ENCODE measurements at regions not wholly inside any gene's neighbourhood (a gene's known extent, or its start where the extent isn't known, plus 50 kb on each side); places are given as distances from the start of the nearest gene placed in this dataset.
"Not testable (repeated sequence)": the region's sequence is repeated elsewhere in the genome, so short reads cannot be mapped to it uniquely, and the experiment has no call there.

DNA sequence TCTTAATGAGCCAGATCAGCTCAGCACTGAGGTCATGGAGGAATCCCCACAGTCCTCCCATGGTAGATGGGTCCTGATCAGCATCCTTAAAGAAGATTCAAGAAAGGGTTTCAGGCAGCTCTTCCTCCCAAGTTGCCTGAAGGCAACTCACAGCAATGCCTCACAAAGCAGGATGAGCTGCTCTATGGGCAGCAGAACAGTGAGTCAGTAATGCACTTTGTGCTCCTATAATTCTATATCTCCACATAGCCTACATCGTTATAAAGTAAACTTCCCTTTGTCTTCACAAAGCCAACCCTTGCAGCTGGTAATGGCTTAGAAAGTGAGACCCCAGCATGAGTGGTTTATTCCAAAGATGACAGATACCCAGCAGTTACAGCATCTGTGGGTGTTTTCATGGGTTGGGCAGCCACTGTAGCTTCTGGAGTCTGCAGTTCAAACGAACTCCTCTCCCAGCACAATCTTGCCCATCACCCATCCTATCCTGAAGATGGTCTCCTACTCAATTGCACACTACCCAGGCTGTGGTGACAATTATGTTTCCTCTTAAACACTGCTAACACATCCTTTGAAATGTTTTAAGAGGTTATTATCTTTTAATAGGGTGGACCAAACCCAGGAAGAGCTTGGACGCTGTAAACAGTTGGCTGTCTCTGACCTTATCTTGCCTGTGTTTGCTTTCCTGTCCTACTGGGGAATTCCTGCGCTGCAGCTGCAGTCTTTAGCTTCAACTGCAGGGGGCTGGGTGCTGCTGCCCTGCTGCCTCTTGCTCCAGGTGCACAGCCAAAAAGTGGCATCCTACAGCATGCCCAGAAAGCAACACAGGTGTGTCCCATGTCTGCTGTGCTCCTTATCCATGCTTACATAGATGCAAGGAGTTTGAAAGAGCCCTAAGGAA lies 286.9 kb downstream of the ANAPC1 start:
- not testable (repeated sequence) for DNase-seq

DNA sequence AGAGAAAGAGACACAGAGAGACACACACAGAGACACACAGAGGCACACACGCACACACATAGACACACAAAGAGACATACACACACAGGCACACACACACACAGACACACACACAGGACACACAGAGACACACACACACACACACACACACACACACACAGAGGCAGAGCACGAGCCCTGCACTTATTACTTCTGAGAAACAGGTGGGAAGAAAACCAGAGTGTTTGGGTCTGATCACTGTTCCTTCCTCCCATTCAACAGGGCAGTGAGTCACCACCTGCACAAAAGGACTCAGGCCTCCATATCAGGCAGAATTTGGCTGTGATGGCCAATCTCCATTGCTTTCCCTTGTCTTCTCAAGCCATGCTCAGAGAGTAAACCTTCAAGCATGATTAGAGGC lies 285.0 kb downstream of the ANAPC1 start:
- not testable (repeated sequence) for DNase-seq

DNA sequence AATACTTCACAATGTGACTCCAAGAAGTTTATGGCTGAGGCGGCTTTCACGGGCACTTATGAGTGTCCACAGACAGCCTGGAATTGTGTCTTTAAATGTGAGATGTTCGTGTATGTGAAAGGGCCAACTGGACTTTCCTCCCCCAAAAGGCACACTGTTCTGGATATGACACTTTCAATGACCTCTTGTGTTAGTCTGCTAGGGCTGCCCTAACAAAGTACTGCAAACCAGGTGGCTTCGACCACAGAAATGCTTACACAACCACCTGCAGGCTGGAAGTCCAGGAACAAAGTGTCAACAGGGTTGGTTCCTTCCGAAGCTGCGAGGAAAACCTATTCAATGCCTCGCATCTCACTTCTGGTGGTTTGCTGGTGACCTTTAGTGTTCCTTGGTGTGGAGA lies 281.7 kb downstream of the ANAPC1 start:
- DNase-seq: not testable (repeated sequence)

DNA sequence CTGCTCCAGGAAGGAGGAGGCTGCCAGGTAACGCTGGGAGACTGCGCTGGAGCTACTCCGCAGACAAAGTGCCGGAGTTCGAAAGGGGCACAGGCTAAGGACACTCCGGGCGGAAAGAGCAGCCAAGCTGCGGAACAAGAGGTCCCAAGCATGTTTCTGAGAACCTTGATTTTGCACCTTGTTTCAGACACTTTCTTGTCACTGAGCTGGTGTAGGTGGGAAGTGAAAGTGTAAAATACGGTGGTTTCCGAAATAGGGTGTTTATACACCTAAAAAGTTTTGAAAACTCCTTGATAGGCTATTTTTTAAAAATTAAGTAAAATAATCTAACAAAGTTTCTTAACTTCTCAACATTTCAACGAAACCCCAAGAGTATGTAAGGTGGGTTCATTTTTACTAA lies 278.2 kb downstream of the ANAPC1 start:
- DNase-seq: not testable (repeated sequence)

DNA sequence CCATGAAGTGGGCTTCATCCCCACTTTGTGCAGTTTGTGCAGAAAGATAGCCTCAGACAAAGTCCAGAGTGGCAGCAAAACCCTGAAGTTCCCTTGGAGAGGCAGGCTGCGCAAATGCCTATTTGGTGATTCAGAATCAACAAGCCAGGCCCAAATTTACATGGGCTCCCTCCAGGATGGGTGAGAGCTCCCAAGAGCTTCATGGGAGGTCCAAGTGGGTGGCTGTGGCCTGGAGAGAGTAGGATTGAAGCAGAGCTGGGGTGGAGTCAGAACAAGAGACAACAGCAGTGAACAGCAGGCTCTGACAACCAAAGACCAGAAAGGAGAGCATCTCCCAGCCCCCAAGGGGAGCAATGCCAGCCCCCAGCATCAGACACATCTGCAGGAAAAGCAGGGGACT lies 277.4 kb downstream of the ANAPC1 start:
- not testable (repeated sequence) for DNase-seq

DNA sequence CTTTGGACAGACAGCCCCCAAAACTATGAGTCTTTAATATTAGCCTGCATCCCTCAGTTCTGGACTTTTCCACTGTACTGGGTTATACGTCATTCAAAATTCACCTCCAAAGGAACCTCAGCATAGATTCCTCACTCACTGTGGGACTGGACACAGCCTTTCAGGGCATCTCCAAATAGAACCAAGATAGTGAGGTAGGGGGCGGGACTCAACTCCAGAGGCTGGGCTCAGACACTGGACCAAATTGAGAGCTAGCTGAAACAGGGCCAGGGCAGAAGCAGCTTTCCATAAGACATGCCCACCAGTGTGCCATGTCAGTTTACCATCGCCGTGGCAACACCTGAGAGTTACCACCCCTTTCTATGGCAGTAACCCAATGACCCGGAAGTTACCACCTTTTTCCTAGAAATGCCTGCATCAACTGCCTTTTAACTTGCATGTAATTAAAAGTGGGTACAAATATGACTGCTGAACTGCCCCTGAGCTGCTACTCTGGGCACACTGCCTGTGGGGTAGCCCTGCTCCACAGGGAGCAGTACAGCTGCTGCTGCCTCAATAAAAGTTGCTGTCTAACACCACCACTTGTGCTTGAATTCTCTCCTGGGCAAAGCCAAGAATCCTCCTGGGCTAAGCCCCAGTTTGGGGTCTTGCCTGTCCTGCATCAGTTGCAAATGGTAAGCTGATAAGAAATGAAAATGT lies 274.7 kb downstream of the ANAPC1 start:
- DNase-seq: not testable (repeated sequence)

DNA sequence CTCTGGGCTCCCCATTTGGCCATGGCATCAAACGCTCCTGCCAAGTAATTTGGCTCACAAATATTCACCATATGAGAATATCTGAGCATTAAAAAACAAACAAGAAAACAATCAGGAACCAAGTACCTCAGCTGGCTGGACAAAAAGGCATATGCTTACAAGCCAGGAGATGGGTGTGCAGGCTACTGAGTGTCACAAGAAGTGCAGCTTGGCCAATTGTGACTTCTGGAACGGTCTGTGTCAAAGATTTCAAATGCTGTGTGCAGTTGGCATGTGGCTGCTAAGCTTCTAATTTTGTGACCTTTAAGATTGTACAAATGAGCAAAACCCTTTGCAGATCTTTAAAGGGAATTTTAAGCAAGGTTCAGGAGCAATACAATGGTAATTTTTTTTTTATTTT lies 274.0 kb downstream of the ANAPC1 start:
- not testable (repeated sequence) for DNase-seq

DNA sequence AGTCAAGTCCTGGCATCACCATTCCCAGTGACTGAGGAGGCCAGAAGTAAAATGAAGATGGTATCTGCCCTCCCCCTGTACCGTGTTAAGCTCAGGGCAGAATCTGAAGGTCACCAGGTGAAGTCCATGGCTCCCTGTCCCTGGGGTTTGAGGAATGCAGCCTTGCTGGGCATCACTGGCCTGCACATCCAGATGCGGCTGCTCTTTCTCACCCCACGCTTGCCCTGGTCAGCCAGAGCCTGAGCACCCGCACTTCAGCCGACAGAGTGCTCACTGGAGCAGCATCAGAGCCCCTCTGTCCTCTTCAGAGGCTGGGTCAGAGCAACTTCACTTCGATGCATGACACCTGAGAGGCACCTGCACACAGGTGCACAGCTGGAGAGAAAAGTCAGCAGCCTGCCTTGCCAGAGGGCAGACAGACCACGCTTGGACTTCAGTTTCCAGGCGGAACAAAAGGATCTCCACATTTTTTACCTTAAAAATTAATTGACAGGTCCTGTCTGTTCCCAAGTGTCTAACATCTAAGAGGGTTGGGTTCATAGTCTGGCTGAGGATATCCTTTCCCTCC lies 267.3 kb downstream of the ANAPC1 start:
- no peak for DNase-seq

DNA sequence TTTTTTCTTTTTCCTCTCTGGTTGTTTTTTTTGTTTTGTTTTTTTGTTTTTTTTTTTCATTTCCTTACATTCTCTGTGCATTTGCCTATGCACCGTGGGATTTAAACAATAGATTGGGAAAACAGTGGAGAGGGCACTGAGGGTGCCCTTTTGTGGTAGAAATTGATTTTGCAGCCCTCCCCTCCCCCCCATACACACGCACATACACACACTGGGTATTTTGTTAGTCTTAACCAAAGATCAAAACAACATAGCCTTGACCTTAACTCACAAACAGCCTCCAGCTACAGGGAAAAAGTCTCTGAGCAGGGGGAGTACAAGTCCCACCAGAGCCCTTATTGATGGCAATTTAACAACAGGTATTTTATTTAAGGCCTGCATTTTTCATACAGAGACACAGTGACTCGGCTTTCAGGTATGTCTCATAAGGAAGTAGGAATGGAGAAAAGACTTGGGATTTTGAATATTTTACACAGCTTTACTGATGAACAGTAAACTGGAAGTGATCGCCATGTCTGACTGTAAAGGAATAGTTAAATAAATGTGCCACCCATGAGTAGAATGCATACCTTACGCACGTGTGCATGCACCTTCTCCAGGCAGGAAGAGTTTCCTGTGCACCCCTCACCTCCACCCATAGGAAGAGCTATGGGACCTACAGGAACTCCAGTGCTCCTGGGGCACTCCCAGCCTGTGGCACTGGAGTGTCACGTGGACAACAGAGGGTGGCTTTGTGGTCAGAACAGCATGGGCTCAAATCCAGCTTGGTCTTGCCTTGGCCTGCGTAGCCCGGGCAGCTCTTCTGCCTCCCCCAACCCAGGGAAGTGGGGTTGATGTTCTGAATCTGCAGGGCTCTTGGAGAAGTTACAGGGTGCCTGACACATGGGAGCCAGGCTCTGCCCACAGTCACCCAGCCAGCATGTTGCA lies 266.4 kb downstream of the ANAPC1 start:
- DNase-seq: no peak

DNA sequence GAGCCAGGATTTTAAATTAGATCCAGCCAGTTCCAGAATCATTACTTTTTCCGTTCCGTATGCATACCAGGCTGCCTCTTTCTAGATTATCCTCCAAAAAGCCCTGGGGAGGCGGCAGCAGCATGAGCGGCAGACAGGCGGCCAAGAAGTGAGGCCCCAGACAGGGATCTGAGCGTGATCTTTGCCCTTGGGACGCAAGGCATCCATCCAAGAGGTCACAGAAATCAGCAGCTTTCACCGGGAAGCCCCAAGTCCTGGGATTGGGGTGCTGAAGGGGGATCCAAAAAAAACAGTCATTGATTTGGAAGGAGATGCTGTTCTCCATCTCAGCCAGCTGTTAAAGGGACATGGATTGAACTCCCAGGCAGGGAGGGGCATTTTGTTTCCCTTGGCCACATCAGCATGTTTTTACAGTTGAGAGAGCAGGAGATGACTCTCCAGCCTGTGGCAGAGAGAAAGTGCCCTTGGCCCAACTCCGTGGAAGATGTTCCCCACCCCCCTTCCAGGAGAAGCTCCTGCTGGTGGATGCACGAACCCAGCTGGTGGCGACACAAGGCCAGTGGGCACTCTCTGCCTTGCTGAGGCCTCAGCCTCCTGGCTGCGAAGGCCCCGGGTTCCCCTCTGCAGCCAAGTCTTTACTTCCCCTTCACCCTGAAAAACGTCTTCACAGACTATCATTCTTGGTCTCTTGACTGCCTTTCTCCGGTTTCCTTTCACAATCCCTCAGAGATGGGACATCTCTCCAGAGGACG lies 265.6 kb downstream of the ANAPC1 start:
- DNase-seq: no peak

DNA sequence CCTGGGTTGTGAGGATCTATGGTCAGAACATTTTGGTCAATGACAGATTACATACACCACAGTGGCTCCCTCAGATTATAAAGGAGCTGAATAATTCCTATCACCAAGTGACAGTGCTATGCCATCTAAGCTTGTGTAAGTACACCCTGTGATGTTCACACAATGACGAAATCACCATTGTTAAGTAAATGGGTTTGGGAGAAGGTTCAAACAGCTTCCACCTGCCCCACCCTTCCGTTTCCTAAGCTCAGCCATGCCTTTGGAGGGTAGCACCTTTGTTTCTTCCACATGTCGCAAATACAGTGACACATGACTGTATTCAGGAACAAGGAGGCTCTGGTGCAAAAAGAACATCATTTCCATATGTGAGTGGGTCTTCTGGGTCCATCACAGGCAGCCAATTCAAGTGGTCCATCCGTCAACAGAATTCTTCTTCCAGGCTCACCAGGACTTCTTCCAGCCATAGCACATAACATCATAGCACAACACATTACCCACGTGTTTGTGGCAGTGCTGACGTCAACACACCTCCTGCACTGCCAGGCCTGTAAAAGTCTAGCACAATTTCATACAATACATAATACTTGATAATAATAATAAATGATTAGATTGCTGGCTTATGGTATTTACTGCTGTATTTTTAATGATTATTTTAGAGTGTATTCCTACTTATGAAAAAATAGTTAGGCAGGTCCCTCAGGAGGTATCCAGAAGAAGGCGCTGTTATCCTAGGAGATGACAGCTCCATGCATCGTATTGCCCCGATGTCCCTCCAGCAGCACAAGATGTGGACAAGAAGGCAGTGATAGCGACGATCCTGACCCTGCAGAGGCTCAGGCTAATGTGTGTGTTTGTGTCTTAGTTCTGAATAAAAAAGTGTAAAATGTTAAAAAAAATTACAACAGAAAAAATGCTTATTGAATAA lies 264.8 kb downstream of the ANAPC1 start:
- no peak for DNase-seq

DNA sequence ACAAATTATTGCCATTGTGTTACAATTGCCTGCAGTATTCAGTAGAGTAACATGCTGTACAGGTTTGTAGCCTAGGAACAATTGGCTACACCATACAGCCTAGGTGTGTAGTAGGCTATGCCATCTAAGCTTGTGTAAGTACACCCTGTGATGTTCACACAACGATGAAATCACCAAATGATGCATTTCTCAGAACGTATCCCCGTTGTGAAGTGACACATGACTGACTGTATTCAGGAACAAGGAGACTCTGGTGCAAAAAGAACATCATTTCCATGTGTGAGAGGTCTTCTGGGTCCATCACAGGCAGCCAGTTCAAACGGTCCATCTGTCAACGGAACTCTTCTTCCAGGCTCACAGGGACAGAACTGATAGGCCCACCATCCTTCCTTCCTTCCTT lies 263.7 kb downstream of the ANAPC1 start:
- no peak for DNase-seq

DNA sequence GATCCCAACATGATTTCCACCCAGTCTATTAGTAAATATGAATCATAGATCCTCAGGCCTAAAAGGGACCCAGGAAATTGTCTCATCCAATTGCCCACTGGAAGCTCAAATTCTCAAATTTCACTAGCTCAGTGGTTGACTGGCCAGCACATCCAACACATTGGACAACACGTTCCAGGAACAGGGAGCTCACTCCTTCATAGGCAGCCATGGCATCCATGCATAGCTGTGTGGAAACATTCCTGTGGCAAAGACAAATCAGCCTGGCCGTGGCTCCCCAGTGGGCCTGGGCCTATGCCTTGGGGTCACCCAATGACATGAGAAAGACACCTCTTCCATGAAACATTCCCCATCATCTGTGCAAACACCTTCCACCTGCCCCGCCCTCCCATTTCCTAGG lies 261.1 kb downstream of the ANAPC1 start:
- no peak for DNase-seq

DNA sequence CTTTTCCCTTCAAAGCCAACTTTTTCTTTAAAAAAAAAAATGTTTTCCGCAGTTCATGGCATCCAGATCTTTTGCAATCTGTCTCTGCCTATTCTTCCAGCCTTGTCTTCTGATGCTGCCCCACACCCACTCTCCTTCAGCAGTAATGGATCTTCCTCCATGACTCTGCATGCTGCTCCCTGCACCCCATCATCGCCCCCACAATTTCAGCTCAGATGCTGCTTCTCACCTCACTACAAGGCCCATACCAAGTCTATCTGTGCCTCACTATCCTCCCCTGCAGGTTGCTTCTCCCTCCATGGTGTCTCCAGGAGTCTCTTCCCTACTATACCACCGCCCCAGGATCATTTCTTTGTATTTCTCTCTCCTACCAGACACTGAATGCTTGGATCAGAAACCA lies 260.6 kb downstream of the ANAPC1 start:
- DNase-seq: no peak

DNA sequence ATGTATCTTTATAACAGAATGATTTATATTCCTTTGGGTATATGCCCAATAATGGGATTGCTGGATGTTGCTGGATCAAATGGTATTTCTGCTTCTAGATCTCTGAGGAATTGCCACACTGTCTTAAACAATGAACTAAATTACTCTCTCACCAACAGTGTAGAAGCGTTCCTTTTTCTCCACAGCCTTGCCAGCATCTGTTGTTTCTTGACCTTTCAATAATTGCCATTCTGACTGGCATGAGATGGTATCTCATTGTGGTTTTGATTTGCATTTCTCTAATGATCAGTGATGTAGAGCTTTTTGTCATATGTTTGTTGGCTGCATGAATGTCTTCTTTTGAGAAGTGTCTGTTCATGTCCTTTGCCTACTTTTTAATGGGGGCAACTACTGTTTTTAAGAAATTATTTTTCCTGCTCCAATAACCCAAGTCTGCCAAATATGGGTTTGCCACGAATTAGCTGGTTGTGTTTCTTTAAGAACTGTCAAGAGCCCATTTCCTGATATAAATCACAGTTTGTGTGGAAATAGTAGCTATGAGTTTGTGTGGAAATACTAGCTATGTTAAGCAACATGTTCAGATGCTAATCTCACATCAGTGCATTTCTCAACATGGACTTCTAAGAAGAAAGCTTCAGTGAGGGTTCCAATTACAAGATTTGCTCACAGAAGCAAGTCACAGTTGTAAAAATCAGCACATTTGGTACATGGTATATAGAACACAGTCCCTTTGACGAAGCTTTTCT lies 259.4 kb downstream of the ANAPC1 start:
- no peak for DNase-seq

DNA sequence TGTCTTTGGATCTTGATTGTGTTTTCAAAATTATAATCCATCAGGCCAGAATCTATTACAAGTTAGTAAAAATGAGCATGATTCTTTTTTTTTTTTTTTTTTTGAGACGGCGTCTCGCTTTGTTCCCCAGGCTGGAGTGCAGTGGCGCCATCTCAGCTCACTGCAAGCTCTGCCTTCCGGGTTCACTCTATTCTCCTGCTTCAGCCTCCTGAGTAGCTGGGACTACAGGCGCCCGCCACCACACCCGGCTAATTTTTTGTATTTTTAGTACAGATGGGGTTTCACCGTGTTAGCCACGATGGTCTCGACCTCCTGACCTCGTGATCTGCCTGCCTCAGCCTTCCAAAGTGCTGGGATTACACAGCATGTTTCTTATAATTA lies 258.8 kb downstream of the ANAPC1 start:
- DNase-seq: not testable (repeated sequence)

DNA sequence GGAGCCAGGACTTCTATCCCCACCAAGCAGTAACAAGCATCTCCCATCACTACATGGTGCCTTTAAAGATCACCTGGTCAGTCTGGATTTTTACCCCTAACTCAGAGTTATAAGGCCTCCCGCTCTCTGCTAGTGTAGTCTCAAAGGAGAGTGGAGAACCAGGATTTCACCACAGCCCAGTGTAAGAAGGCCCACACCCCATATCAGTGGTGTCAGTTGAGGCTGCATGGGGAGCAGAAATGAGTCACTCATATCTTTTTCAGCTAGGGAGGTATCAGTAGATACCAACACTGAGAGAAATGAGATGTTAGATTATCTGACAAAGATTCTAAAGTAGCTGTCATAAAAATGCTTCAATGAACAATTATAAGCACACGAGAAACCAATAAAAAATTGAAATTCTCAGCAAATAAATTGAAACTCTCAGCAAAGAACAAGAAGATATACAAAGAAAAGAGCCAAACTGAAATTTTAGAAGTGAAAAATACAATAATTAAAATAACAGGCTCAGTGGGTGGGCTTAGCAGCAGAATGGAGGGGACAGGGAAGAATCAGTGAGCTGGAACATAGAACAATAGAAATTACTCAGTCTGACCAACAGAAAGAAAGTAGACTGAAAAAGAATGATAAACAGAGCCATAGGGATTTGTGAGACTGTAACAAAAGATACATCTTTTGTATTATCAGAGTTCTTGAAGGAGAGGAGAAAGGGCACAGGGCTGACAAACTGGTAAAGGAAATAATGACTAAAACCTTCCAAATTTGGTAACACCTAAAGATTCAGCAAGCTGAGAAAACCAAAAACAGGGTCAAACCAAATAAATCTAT lies 257.7 kb downstream of the ANAPC1 start:
- DNase-seq: no peak

DNA sequence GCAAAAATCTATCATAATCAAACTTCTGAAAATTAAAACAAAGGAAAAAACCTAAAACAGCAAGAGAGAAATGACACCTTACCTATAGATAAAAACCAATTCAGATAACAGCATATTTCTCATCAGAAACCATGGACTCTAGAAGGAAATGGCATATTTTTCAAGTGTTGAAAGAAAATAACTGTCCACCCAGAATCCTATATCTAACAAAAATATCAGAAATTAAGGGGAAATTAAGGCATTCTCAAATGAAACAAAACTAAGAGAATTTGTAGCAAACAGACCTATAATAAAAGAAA lies 257.2 kb downstream of the ANAPC1 start:
- DNase-seq: no peak

DNA sequence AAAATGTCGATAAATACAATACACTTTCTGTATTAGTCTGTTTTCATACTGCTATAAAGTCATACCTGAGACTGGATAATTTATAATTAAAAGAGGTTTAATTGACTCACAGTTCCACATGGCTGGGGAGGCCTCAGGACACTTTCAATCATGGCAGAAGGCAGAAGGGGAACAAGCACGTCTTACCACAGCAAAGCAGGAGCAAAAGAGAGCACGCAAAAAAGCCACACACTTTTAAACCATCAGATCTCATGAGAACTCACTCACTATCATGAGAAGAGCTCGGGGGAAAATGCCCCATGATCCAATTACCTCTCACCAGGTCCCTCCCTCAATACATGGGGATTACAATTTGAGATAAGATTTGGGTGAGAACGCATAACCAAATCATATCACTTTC lies 256.7 kb downstream of the ANAPC1 start:
- no peak for DNase-seq

Data from NCI-H748 treated with DMSO at 0.1 percent for 48 hours (cell line).